PFSK-1 (cell line): ENCODE measurements at regions not wholly inside any gene's neighbourhood (a gene's known extent, or its start where the extent isn't known, plus 50 kb on each side); places are given as distances from the start of the nearest gene placed in this dataset.

Source experiments
- FOXP2 ChIP-seq: optimal IDR thresholded peaks from 2 replicates; pipeline ENCODE3; 2011; ENCODE audit warnings: borderline replicate concordance, control low read depth, inconsistent platforms; ENCODE audit not compliant: insufficient read depth; ENCODE audit errors: extremely low read length, extremely low read depth
- POLR2AphosphoS5 ChIP-seq: IDR thresholded peaks from 2 replicates; pipeline ENCODE4 v1.6.1; 2012; ENCODE audit warnings: low read depth, mild to moderate bottlenecking, control low read depth, low read length, moderate library complexity
- SIN3A ChIP-seq: IDR thresholded peaks from 2 replicates; pipeline ENCODE4 v1.6.1; 2012; ENCODE audit warnings: mild to moderate bottlenecking, low read length, moderate library complexity, borderline replicate concordance; ENCODE audit not compliant: insufficient read depth
- TAF1 ChIP-seq: IDR thresholded peaks from 2 replicates; pipeline ENCODE4 v1.6.1; 2012; ENCODE audit warnings: low read length, control low read depth, borderline replicate concordance; ENCODE audit not compliant: insufficient read depth
- TF ChIP-seq, protein P1 (sequence below), 2 experiments: IDR thresholded peaks; 2 replicates each; pipeline versions ENCODE4 v1.6.1 to v1.8.0; 2011 to 2012; ENCODE audit warnings: low read depth in 2 of 2, low read length in 2 of 2, control low read depth in 1 of 2, inconsistent platforms in 1 of 2, mild to moderate bottlenecking in 1 of 2, moderate library complexity in 1 of 2; ENCODE audit not compliant: insufficient read depth in 1 of 2

DNA sequence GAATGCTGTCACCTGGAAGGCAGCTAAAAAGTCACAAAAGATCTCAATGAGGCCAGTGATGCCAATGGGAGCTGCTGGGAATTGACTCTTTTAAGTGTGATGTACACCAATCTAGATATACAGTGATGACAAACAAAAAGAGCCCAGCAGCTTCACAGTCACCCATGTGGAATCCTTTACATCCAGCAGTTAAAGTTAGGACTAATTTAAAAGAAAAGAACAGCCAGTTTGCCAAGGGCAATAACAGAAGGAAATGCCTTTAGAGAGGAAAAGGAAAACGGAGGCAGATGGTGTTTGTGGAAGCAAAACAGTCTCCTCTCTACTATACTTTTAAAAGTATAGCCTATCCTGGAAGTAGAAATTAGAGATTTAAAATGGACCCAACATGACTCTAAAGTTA is 873.5 kb downstream of the EPHA7 start:
- no peak for TF ChIP-seq SIN3A
- TF ChIP-seq TAF1: no peak
- TF ChIP-seq, protein P1, sequence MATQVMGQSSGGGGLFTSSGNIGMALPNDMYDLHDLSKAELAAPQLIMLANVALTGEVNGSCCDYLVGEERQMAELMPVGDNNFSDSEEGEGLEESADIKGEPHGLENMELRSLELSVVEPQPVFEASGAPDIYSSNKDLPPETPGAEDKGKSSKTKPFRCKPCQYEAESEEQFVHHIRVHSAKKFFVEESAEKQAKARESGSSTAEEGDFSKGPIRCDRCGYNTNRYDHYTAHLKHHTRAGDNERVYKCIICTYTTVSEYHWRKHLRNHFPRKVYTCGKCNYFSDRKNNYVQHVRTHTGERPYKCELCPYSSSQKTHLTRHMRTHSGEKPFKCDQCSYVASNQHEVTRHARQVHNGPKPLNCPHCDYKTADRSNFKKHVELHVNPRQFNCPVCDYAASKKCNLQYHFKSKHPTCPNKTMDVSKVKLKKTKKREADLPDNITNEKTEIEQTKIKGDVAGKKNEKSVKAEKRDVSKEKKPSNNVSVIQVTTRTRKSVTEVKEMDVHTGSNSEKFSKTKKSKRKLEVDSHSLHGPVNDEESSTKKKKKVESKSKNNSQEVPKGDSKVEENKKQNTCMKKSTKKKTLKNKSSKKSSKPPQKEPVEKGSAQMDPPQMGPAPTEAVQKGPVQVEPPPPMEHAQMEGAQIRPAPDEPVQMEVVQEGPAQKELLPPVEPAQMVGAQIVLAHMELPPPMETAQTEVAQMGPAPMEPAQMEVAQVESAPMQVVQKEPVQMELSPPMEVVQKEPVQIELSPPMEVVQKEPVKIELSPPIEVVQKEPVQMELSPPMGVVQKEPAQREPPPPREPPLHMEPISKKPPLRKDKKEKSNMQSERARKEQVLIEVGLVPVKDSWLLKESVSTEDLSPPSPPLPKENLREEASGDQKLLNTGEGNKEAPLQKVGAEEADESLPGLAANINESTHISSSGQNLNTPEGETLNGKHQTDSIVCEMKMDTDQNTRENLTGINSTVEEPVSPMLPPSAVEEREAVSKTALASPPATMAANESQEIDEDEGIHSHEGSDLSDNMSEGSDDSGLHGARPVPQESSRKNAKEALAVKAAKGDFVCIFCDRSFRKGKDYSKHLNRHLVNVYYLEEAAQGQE (IDR thresholded peaks at IDR 0.05; ENCODE audit: insufficient read depth in 1 of 2, low read depth in 2 of 2, low read length in 2 of 2): no peak
- TF ChIP-seq FOXP2: no peak

DNA sequence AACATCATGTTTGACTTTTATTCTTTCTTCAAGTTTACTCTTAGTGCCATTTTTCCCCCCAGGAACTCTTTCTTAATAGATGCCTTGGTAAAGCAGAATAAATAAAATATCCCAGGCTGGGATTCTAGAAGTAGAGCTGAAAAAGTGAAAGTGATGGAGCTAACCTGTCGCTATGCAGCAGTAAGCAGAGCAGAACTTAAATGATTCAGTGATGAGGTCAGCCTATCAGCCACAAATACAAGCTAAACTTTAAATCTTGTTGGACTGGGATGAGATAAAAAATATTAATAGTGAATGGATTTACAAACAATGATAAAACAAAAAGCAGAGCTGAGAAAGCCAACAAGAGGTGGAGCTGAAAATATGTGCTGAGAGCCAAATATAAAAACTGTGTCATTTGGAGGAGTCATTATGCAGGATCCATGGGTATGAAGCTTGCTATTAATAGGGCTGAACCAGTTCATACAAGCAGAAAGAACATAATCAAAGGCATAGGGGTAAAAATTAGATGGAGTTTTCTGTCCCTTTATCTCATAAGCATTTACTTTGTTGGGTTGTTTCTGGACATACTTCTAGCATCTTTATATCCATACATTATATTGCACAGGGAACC is 877.8 kb downstream of the EPHA7 start:
- no peak for TF ChIP-seq TAF1
- no peak for TF ChIP-seq SIN3A
- no peak for TF ChIP-seq POLR2AphosphoS5
- TF ChIP-seq, protein P1 (IDR thresholded peaks at IDR 0.05; ENCODE audit: insufficient read depth in 1 of 2, low read depth in 2 of 2, low read length in 2 of 2): no peak

DNA sequence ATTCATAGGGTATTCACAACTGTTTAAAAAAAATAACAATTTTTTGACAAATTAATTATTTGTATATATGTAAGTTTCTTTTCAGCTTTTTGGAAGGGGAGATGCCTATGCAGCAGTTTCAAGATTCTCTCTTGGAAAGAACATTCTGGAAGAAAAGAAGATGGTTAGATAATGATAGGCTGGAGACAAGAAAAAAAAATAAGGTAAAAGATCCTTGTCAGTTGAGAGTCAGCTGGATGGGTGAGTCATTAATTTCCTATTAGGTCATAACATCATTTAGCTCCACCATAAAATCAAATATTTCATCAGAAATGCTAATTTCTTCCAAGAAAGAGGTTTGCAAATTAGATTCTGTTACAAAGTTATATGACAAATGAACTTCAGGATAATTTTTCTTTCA is 880.4 kb downstream of the EPHA7 start:
- TF ChIP-seq POLR2AphosphoS5: no peak
- TF ChIP-seq, protein P1 (IDR thresholded peaks at IDR 0.05; ENCODE audit: insufficient read depth in 1 of 2, low read depth in 2 of 2, low read length in 2 of 2): no peak
- no peak for TF ChIP-seq FOXP2
- no peak for TF ChIP-seq SIN3A
- TF ChIP-seq TAF1: no peak

DNA sequence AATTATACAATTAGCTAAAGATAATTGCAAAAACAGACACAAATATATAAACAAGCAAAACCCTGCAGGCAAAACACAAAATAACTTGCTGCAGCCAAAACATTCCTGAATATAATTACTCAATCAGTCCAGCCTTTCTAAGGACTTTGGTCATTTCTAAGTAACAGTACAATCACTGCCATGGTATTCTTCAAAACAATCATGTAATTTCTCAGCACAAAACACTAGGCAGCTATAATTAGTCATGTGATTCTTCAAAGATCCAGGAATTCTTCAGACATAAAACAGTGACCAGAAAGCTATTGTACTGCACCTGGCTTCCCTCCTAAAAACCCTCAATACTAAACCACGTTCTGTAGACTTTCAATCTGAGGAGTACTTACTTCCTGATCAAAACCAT is 881.1 kb downstream of the EPHA7 start:
- TF ChIP-seq TAF1: no peak
- no peak for TF ChIP-seq FOXP2
- TF ChIP-seq POLR2AphosphoS5: no peak
- no peak for TF ChIP-seq SIN3A
- TF ChIP-seq, protein P1 (IDR thresholded peaks at IDR 0.05; ENCODE audit: insufficient read depth in 1 of 2, low read depth in 2 of 2, low read length in 2 of 2): no peak

DNA sequence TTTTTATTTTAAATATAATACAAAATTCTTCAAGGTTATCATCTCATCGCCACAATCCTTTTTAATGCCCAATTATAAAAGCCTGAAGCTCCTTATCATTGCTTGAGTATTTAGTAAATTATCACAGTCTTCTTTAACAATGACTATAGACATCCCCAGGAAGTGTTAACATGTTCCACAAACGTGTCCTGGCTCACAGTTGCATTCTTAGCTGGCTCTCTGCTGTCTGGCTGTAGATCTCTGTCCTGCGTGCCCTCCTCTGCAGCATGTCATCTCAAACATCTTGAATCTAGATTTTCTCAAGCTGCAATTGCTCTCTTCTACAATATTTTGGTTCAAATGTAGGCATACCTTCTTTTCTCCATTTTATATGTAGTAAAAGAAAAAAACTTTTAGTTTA is 885.2 kb downstream of the EPHA7 start:
- no peak for TF ChIP-seq SIN3A
- TF ChIP-seq TAF1: no peak
- TF ChIP-seq, protein P1 (IDR thresholded peaks at IDR 0.05; ENCODE audit: insufficient read depth in 1 of 2, low read depth in 2 of 2, low read length in 2 of 2): no peak
- TF ChIP-seq FOXP2: no peak
- no peak for TF ChIP-seq POLR2AphosphoS5
